NB4 (cell line): ENCODE measurements at regions not wholly inside any gene's neighbourhood (a gene's known extent, or its start where the extent isn't known, plus 50 kb on each side); places are given as distances from the start of the nearest gene placed in this dataset.
"Not testable (repeated sequence)": the region's sequence is repeated elsewhere in the genome, so short reads cannot be mapped to it uniquely, and the experiment has no call there.

Experiments
- DNase-seq: peaks from one replicate; pipeline ENCODE4 v3.0.0; 2010; ENCODE audit warnings: low read depth
- H3K4me3 ChIP-seq: one replicate; pipeline ENCODE4 v1.5.1; 2011; ENCODE audit warnings: mild to moderate bottlenecking, low read depth, low read length, moderate library complexity
- MAX ChIP-seq: IDR thresholded peaks from 2 replicates; pipeline ENCODE4 v1.6.1; 2011; ENCODE audit warnings: low read depth, low read length
- MYC ChIP-seq: IDR thresholded peaks from 2 replicates; pipeline ENCODE4 v1.6.1; 2011; ENCODE audit warnings: low read depth, low read length
- POLR2A ChIP-seq: IDR thresholded peaks from 2 replicates; pipeline ENCODE4 v1.6.1; 2011; ENCODE audit warnings: mild to moderate bottlenecking; ENCODE audit not compliant: insufficient read length; ENCODE audit errors: extremely low read depth
- TF ChIP-seq, protein P1 (sequence below): IDR thresholded peaks from one replicate; pipeline ENCODE4 v1.5.1; 2012; ENCODE audit warnings: low read depth, low read length

DNA sequence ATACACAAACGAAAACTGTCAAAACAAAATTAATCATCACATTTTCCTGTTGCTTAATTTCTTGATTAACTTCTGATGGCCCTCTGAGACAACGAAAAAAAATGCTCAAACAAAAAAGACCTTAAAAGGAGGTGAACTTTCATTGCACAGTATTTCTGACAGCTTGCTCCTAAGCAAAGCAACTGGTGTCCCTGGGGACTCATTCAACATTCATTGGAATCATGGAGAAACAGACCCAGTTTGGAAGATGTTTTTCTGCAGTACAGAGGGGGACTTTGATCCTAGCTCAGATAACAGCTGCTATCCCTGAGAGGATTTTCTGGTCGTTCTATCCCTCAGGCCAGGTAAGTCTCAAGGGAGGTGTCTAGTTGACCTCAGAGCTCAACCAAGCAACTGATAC is 378.7 kb upstream of the ATP11B start:
- TF ChIP-seq MYC (no peak), MAX (no peak), POLR2A (no peak)
- TF ChIP-seq, protein P1, sequence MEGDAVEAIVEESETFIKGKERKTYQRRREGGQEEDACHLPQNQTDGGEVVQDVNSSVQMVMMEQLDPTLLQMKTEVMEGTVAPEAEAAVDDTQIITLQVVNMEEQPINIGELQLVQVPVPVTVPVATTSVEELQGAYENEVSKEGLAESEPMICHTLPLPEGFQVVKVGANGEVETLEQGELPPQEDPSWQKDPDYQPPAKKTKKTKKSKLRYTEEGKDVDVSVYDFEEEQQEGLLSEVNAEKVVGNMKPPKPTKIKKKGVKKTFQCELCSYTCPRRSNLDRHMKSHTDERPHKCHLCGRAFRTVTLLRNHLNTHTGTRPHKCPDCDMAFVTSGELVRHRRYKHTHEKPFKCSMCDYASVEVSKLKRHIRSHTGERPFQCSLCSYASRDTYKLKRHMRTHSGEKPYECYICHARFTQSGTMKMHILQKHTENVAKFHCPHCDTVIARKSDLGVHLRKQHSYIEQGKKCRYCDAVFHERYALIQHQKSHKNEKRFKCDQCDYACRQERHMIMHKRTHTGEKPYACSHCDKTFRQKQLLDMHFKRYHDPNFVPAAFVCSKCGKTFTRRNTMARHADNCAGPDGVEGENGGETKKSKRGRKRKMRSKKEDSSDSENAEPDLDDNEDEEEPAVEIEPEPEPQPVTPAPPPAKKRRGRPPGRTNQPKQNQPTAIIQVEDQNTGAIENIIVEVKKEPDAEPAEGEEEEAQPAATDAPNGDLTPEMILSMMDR = no peak
- DNase-seq = no peak
- H3K4me3 ChIP-seq = no peak overlapping the region

DNA sequence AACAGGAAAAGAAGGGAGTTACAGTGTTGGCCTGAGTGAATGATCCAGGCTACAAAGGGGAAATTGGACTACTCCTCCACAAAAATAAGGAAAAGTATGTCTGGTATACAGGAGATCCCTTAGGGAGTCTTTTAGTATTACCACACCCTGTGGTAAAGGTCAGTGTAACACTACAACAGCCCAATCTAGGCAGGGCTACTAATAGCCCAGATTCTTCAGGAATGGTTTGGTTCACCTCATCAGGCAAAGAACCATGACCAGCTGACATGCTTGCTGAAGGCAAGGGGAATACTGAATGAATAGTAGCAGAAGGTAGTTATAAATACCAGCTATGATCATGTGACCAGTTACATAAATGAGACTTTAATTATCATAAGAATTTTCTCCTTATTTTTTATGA is 372.6 kb upstream of the ATP11B start:
- TF ChIP-seq MAX (no peak), MYC (no peak), POLR2A (no peak)
- TF ChIP-seq, protein P1 = no peak
- DNase-seq = no peak
- no peak overlapping the region for H3K4me3 ChIP-seq

DNA sequence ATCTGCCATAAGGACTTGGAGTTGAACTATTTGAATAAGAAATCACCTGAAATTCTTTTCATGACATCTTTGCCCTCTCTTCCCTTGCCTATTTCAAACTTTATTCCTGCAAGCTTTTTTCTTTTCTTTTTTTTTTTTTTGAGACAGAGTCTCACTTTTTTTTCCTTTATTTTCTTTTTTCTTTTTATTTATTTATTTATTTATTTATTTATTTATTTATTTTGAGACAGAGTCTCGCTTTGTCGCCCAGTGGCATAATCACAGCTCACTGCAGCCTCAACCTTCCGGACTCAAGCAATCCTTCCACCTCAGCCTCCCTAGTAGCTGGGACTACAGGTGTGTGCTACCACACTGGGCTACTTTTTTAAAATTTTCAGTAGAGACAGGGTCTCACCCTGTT is 369.3 kb upstream of the ATP11B start:
- DNase-seq = no peak
- TF ChIP-seq MAX (no peak), MYC (no peak), POLR2A (no peak)
- TF ChIP-seq, protein P1 = no peak
- H3K4me3 ChIP-seq = no peak overlapping the region

DNA sequence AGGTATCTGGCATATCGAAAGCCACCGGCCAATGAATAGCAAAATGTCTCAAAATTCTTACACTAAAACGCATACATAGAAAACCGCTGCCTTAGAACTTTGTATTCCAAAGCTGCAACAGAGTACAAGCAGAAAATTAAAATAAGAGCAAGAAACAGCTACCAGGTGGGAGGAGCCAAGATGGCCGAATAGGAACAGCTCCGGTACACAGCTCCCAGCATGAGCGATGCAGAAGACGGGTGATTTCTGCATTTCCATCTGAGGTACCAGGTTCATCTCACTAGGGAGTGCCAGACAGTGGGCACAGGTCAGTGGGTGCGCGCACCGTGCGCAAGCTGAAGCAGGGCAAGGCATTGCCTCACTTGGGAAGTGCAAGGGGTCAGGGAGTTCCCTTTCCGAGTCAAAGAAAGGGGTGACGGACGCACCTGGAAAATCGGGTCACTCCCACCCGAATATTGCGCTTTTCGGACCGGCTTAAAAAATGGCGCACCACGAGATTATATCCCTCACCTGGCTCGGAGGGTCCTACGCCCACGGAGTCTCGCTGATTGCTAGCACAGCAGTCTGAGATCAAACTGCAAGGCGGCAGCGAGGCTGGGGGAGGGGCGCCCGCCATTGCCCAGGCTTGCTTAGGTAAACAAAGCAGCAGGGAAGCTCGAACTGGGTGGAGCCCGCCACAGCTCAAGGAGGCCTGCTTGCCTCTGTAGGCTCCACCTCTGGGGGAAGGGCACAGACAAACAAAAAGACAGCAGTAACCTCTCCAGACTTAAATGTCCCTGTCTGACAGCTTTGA is 367.2 kb upstream of the ATP11B start:
- H3K4me3 ChIP-seq, DNase-seq: not testable (repeated sequence)

DNA sequence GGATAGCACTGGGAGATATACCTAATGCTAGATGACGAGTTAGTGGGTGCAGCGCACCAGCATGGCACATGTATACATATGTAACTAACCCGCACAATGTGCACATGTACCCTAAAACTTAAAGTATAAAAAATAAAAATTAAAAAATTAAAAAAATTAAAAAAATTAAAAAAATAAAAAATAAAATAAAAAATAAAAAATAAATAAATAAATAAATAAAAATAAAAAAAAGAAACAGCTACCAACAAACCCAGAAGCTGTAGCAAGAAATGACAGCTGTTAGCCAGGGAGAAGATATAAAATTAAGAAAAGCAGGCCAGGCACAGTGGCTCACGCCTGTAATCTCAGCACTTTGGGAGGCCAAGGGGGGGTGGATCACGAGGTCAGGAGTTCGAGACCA is 361.3 kb upstream of the ATP11B start:
- not testable (repeated sequence) for DNase-seq, H3K4me3 ChIP-seq

DNA sequence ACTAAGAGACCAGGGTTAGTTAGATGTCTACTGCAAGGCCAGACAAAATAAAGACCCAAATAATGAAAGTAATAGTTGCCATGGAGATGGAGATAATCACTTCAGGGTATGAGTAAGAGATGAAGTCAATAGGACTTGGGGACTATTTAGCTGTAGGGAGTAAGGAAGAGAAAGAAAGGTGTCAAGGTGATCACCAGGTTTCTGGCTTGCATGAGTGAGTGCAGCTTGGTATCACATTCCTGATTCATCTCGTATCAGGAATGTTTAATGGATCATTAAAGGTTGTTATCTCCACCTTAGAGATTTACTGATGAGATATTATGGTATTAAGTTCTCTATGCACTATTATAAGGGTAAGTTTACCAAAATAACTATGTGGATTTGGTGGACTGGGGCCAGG is 357.4 kb upstream of the ATP11B start:
- TF ChIP-seq POLR2A (no peak), MYC (no peak), MAX (no peak)
- TF ChIP-seq, protein P1 = no peak
- DNase-seq = no peak
- no peak overlapping the region for H3K4me3 ChIP-seq

DNA sequence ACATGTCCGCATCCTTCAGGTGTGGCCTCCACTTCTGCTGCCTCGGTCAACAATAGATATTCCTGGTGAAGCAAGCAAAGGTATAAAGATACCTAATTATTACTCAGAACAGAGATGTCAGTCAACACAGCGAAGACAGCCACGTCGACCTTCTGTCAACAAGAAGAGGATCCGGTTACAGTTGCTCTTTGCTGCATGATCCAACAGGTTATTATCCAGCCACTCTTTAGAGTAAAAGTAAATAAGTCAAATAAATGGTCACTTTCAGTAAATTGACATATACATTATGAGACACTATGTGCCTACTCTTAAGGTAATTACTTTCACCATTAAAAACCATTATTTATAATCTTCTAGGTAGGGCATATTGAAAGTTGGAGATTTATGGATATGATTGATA is 356.8 kb upstream of the ATP11B start:
- no peak for DNase-seq
- no peak overlapping the region for H3K4me3 ChIP-seq
- TF ChIP-seq MYC (no peak), MAX (no peak), POLR2A (no peak)
- TF ChIP-seq, protein P1 = no peak
